AG04450 (cell line): ENCODE measurements at regions not wholly inside any gene's neighbourhood (a gene's known extent, or its start where the extent isn't known, plus 50 kb on each side); places are given as distances from the start of the nearest gene placed in this dataset.

Experiments used
- CTCF ChIA-PET: fragments of 300-600, 350-600 bp; formaldehyde crosslinking; extraction: SDS; loops from one replicate; lab custom pipeline; 2022; ENCODE audit warnings: antibody characterized with exemption, inconsistent platforms; lab: Charles Lee
- POLR2A ChIA-PET: fragments of 350-600 bp; formaldehyde crosslinking; extraction: SDS; loops from one replicate; lab custom pipeline; 2021; ENCODE audit warnings: antibody characterized with exemption, inconsistent platforms; lab: Yijun Ruan, JAX
- DNase-seq: peaks from one replicate; pipeline ENCODE4 v3.0.0-alpha.2; 2011; ENCODE audit warnings: low read depth, low spot score
- H3K27ac ChIP-seq: one replicate; pipeline ENCODE4 v1.5.1; 2012; ENCODE audit warnings: low read depth, low read length, control low read depth
- H3K27me3 ChIP-seq: one replicate; pipeline ENCODE4 v1.6.0; 2012; ENCODE audit warnings: low read length; ENCODE audit not compliant: control insufficient read depth, insufficient read depth
- H3K4me3 ChIP-seq: 2 replicates; pipeline ENCODE4 v1.5.1; 2011; ENCODE audit warnings: mild to moderate bottlenecking, low read depth, low read length, control low read depth
- H3K9me3 ChIP-seq: 2 replicates; pipeline ENCODE4 v1.5.1; 2012; ENCODE audit warnings: low read length; ENCODE audit not compliant: control insufficient read depth, insufficient read depth
- TF ChIP-seq, protein P1 (sequence below): IDR thresholded peaks from 2 replicates; pipeline ENCODE4 v1.5.1; 2011; ENCODE audit warnings: low read depth, low read length, control low read depth, inconsistent platforms

DNA sequence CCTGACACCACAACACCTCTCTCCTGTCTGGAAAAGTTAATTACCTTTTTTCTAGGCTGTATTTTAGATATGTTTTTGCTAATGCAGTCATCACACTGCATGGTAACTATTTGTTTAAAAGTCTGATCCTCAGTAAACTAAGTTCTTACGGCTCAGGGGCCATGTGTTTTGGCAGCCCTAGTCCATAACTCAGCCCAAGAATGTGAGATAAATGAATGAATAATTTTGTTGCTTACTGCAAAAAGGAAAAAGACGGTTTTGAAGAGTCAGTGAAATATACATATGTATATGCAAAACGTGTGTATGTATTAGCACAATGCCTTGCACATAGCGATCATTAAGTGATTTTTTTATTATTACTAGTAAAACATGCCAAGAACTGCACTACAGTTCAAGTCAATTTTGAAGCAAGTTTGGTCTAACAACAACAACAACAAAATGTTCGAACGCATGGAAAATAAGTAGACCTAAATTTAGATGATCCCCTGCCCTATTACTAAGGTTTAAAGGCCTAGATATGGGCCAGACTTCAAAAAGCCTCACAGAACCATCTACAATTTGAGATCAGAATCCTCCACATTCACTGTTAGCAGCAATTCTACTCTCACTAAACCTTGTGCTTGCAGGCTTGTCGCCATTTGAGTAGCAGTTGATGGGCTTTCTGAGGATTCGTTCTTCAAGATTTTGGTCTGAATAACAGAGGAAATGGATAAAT is 140.0 kb downstream of the NDUFA12 start:
- peaks cover 7% of the 10 kb centered on the region for H3K27me3 ChIP-seq
- no peak for DNase-seq
- no peak overlapping the region for H3K4me3 ChIP-seq
- TF ChIP-seq, protein P1, sequence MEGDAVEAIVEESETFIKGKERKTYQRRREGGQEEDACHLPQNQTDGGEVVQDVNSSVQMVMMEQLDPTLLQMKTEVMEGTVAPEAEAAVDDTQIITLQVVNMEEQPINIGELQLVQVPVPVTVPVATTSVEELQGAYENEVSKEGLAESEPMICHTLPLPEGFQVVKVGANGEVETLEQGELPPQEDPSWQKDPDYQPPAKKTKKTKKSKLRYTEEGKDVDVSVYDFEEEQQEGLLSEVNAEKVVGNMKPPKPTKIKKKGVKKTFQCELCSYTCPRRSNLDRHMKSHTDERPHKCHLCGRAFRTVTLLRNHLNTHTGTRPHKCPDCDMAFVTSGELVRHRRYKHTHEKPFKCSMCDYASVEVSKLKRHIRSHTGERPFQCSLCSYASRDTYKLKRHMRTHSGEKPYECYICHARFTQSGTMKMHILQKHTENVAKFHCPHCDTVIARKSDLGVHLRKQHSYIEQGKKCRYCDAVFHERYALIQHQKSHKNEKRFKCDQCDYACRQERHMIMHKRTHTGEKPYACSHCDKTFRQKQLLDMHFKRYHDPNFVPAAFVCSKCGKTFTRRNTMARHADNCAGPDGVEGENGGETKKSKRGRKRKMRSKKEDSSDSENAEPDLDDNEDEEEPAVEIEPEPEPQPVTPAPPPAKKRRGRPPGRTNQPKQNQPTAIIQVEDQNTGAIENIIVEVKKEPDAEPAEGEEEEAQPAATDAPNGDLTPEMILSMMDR = no peak
- no peaks in the 10 kb centered on the region for H3K9me3 ChIP-seq
- POLR2A ChIA-PET = no interaction called here
- CTCF ChIA-PET = no interaction called here
- no peak overlapping the region for H3K27ac ChIP-seq

- TF ChIP-seq, protein P1 = no peak
- POLR2A ChIA-PET = no interaction called here
- Histone ChIP-seq H3K9me3 (no peaks in the 10 kb centered on the region), H3K4me3 (no peak overlapping the region), H3K27me3 (peaks cover 12% of the 10 kb centered on the region), H3K27ac (no peak overlapping the region)
- DNase-seq = no peak
- CTCF ChIA-PET = no interaction called here
Measured at GRCh38 chr12:94862421-94862820, 141.1 kb downstream of the NDUFA12 start.

GRCh38 chr12:94856324-94856723 is 147.2 kb downstream of the NDUFA12 start:
- Histone ChIP-seq H3K9me3 (no peaks in the 10 kb centered on the region), H3K27me3 (peaks cover 5% of the 10 kb centered on the region), H3K4me3 (no peak overlapping the region), H3K27ac (no peak overlapping the region)
- TF ChIP-seq, protein P1 = no peak
- ChIA-PET CTCF (no interaction called here), POLR2A (no interaction called here)
- DNase-seq = no peak

DNA sequence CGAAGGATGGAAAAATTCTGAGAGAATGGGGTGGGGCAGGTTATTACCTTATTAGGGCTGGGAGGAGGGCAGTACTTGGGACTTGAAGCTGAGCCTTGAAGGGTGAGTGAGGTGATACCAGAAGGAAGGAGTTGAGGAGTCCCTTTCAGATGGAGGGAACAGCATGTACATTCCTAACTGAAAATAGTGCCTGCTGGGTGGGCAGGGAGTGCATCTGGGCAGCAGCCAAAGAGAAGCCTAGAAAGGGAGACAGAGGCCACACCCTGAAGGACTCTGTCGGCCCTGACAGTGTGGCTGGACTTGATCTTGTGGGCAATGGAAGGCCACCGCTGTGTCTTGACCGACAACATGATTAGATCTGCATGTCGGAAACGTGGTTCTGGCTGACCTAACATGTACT is 147.6 kb downstream of the NDUFA12 start:
- TF ChIP-seq, protein P1 = no peak
- peaks cover 5% of the 10 kb centered on the region for H3K27me3 ChIP-seq
- ChIA-PET POLR2A (no interaction called here), CTCF (no interaction called here)
- H3K9me3 ChIP-seq = no peaks in the 10 kb centered on the region
- DNase-seq = no peak
- no peak overlapping the region for H3K4me3 ChIP-seq
- no peak overlapping the region for H3K27ac ChIP-seq

GRCh38 chr12:94851396-94852028 is 152.0 kb downstream of the NDUFA12 start:
- no peak overlapping the region for H3K4me3 ChIP-seq
- H3K27ac ChIP-seq = no peak overlapping the region
- no peak for DNase-seq
- ChIA-PET POLR2A (no interaction called here), CTCF (no interaction called here)
- TF ChIP-seq, protein P1 = no peak
- H3K9me3 ChIP-seq = no peaks in the 10 kb centered on the region
- H3K27me3 ChIP-seq = peaks cover 6% of the 10 kb centered on the region
